DMS153 treated with DMSO at 0.1 percent for 48 hours (cell line): ENCODE measurements at regions not wholly inside any gene's neighbourhood (a gene's known extent, or its start where the extent isn't known, plus 50 kb on each side); places are given as distances from the start of the nearest gene placed in this dataset.

ENCODE experiments used
- DNase-seq: peaks from one replicate; lab custom pipeline; 2025; ENCODE audit not compliant: unreplicated experiment; lab: John Stamatoyannopoulos, UW

GRCh38 chr3:174769171-174769570 is 90.0 kb upstream of the NAALADL2 start:
- no peak for DNase-seq

- DNase-seq: no peak
Measured at GRCh38 chr3:174775603-174776002, 83.5 kb upstream of the NAALADL2 start.

GRCh38 chr3:174776123-174776522 is 83.0 kb upstream of the NAALADL2 start:
- no peak for DNase-seq

GRCh38 chr3:174776636-174777035 is 82.5 kb upstream of the NAALADL2 start:
- no peak for DNase-seq

GRCh38 chr3:174777813-174778212 is 81.3 kb upstream of the NAALADL2 start:
- no peak for DNase-seq

- no peak for DNase-seq
Measured at GRCh38 chr3:174783502-174783901, 75.6 kb upstream of the NAALADL2 start.

- DNase-seq: no peak
Measured at GRCh38 chr3:174784206-174784934, 74.8 kb upstream of the NAALADL2 start.

- no peak for DNase-seq
Measured at GRCh38 chr3:174786825-174787224, 72.3 kb upstream of the NAALADL2 start.

GRCh38 chr3:174791161-174791560 is 68.0 kb upstream of the NAALADL2 start:
- no peak for DNase-seq

- DNase-seq: no peak
Measured at GRCh38 chr3:174792864-174793263, 66.3 kb upstream of the NAALADL2 start.
